NCI-H1436 treated with DMSO at 0.1 percent for 48 hours (cell line): ENCODE measurements at regions not wholly inside any gene's neighbourhood (a gene's known extent, or its start where the extent isn't known, plus 50 kb on each side); places are given as distances from the start of the nearest gene placed in this dataset.

Experiments
- DNase-seq: peaks from one replicate; lab custom pipeline; 2025; lab: John Stamatoyannopoulos, UW

- no peak for DNase-seq
Observed at GRCh38 chr1:4312024-4312423, 342.4 kb upstream of the AJAP1 start.

- no peak for DNase-seq
Observed at GRCh38 chr1:4315202-4315601, 339.2 kb upstream of the AJAP1 start.

- DNase-seq = no peak
Observed at GRCh38 chr1:4317207-4317606, 337.2 kb upstream of the AJAP1 start.

GRCh38 chr1:4318720-4319119 is 335.7 kb upstream of the AJAP1 start:
- no peak for DNase-seq

GRCh38 chr1:4319496-4319895 is 334.9 kb upstream of the AJAP1 start:
- DNase-seq = no peak

- no peak for DNase-seq
Observed at GRCh38 chr1:4322881-4323280, 331.5 kb upstream of the AJAP1 start.

GRCh38 chr1:4323309-4323708 is 331.1 kb upstream of the AJAP1 start:
- no peak for DNase-seq

GRCh38 chr1:4324525-4324924 is 329.9 kb upstream of the AJAP1 start:
- DNase-seq = no peak

- DNase-seq = no peak
Observed at GRCh38 chr1:4327142-4327541, 327.3 kb upstream of the AJAP1 start.

GRCh38 chr1:4328402-4329071 is 325.9 kb upstream of the AJAP1 start:
- DNase-seq = no peak

GRCh38 chr1:4330805-4331766 is 323.3 kb upstream of the AJAP1 start:
- DNase-seq = no peak

GRCh38 chr1:4331767-4332163 is 322.6 kb upstream of the AJAP1 start:
- DNase-seq = no peak

- DNase-seq = no peak
Observed at GRCh38 chr1:4336507-4336906, 317.9 kb upstream of the AJAP1 start.

GRCh38 chr1:4341421-4341820 is 313.0 kb upstream of the AJAP1 start:
- DNase-seq = no peak

- DNase-seq = no peak
Observed at GRCh38 chr1:4344065-4344732, 310.2 kb upstream of the AJAP1 start.

- no peak for DNase-seq
Observed at GRCh38 chr1:4345094-4345493, 309.3 kb upstream of the AJAP1 start.

- DNase-seq = no peak
Observed at GRCh38 chr1:4346131-4346530, 308.3 kb upstream of the AJAP1 start.

GRCh38 chr1:4351453-4351852 is 303.0 kb upstream of the AJAP1 start:
- no peak for DNase-seq

GRCh38 chr1:4353090-4353856 is 301.1 kb upstream of the AJAP1 start:
- no peak for DNase-seq

GRCh38 chr1:4355839-4356238 is 298.6 kb upstream of the AJAP1 start:
- DNase-seq = no peak

- DNase-seq = no peak
Observed at GRCh38 chr1:4362314-4363044, 291.9 kb upstream of the AJAP1 start.
